ENCODE measurements at regions not wholly inside any gene's neighbourhood (a gene's known extent, or its start where the extent isn't known, plus 50 kb on each side); places are given as distances from the start of the nearest gene placed in this dataset.

DNA sequence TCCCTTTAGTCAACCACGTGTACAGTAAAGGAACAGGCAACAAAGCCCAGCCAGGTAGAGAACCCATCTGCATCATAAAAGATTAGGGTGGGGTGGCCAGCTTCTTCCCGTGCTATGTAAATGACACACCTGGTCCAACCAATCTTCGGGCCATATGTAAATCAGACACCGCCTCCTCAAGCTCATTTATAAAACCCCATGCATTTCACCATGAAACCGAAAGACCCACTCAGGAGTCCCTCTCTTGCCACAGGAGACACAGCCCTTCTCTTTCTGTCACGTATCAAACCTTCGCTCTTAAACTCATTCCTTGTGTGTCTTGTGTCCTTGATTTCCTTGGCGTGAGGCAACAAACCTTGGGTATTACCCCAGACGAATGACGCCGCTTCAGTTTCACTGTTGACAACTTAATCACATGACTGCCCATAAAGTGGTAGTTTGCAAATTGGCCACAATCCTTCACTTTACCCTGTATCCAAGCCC is 59.8 kb upstream of the TBPL2 start:
- DNase-seq (ENCODE audit: low spot score in 2 of 2): no peak
- H3K36me3 ChIP-seq: no peaks in the 10 kb centered on the region
- no peaks in the 10 kb centered on the region for H3K27me3 ChIP-seq
- TF ChIP-seq POLR2AphosphoS5 (IDR thresholded peaks at IDR 0.05): no peak
- TF ChIP-seq, protein P1, sequence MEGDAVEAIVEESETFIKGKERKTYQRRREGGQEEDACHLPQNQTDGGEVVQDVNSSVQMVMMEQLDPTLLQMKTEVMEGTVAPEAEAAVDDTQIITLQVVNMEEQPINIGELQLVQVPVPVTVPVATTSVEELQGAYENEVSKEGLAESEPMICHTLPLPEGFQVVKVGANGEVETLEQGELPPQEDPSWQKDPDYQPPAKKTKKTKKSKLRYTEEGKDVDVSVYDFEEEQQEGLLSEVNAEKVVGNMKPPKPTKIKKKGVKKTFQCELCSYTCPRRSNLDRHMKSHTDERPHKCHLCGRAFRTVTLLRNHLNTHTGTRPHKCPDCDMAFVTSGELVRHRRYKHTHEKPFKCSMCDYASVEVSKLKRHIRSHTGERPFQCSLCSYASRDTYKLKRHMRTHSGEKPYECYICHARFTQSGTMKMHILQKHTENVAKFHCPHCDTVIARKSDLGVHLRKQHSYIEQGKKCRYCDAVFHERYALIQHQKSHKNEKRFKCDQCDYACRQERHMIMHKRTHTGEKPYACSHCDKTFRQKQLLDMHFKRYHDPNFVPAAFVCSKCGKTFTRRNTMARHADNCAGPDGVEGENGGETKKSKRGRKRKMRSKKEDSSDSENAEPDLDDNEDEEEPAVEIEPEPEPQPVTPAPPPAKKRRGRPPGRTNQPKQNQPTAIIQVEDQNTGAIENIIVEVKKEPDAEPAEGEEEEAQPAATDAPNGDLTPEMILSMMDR (IDR thresholded peaks at IDR 0.05): no peak
- TF ChIP-seq POLR2A (IDR thresholded peaks at IDR 0.05): no peak
- TF ChIP-seq EP300 (IDR thresholded peaks at IDR 0.05): no peak
- no peak overlapping the region for H3K27ac ChIP-seq
- WGBS: 80% methylated on average over 11 of the region's 11 CpGs
- no peak overlapping the region for H3K4me3 ChIP-seq
- peaks cover 5% of the 10 kb centered on the region for H3K4me1 ChIP-seq
- no peaks in the 10 kb centered on the region for H3K9me3 ChIP-seq

DNA sequence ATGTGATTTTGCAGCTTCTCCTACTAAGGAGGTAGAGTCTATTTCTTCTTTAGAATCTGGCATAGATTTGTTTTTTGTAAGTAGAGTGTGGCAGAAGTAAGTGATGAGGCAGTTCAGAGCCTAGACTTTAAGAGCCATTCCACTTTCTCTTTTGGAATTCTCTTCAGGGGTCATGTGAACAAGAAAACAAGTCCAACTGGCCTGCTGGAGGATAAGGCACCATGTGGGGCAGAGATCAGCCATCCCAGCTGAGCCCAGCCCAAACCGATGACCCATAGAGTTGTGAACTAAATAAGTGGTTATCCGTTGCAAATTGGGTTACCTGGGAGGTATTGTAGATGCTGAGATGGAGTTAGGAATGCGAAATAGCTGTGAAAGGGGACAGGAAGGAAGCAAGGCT is 60.3 kb upstream of the TBPL2 start:
- Histone ChIP-seq H3K9me3 (no peaks in the 10 kb centered on the region), H3K4me3 (no peak overlapping the region), H3K27ac (no peak overlapping the region), H3K36me3 (no peaks in the 10 kb centered on the region), H3K27me3 (no peaks in the 10 kb centered on the region), H3K4me1 (peaks cover 5% of the 10 kb centered on the region)
- DNase-seq (ENCODE audit: low spot score in 2 of 2): no peak
- WGBS: 98% methylated on average over 3 of the region's 3 CpGs
- TF ChIP-seq POLR2A (IDR thresholded peaks at IDR 0.05) (no peak), POLR2AphosphoS5 (IDR thresholded peaks at IDR 0.05) (no peak), EP300 (IDR thresholded peaks at IDR 0.05) (no peak)
- TF ChIP-seq, protein P1 (IDR thresholded peaks at IDR 0.05): no peak

DNA sequence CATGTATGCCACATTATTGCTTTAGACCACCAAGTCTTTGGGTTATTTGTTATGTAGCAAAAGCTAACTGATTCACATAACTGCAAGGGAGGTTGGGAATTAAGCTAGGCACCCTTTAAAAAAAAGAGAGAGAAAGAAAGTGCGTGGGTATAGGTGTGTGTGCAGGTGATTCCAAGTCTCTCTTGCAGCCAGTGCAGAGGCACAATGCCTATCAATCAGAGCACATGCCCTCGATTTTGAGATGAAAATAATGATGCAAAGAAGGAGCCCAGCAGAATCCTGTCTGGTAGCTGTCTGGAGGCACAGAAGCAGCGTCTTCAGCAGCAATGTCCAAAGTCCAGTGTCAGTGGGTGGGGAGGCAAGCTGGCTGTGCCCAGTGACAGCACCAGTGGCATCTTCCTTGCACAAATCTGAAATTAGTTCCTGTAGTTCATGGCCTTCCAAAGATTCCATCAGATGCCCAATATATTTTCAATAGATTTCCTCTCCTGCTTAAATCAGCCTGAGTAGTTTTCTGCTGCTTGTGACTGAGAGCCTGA is 62.4 kb upstream of the TBPL2 start:
- WGBS: 43% methylated on average over 3 of the region's 3 CpGs
- Histone ChIP-seq H3K36me3 (no peaks in the 10 kb centered on the region), H3K27me3 (no peaks in the 10 kb centered on the region), H3K4me1 (peaks cover 5% of the 10 kb centered on the region), H3K27ac (no peak overlapping the region), H3K9me3 (no peaks in the 10 kb centered on the region), H3K4me3 (no peak overlapping the region)
- no peak for TF ChIP-seq POLR2AphosphoS5 (IDR thresholded peaks at IDR 0.05)
- TF ChIP-seq, protein P1 (IDR thresholded peaks at IDR 0.05): no peak
- no peak for TF ChIP-seq EP300 (IDR thresholded peaks at IDR 0.05)
- no peak for TF ChIP-seq POLR2A (IDR thresholded peaks at IDR 0.05)
- DNase-seq (ENCODE audit: low spot score in 2 of 2): no peak

DNA sequence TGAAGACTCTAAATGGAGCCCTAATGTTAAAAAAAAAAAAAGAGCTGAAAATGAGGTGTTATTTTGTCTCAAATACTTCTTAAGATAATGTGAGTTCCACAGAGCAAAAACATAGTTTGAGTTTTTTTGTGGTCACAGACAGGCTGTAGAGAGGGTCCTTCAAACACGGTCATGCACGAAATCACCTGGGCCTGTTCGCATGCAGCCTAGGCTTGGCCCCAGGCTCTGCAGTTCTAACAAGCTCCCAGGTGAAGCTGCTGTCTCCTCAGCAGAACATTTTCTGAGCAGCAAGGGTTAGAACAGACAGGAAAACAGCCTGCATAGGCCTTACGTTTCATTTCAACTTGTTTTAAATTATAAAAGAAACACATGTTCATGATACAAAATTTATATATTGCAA is 65.4 kb upstream of the TBPL2 start:
- Histone ChIP-seq H3K4me1 (peaks cover 5% of the 10 kb centered on the region), H3K36me3 (no peaks in the 10 kb centered on the region), H3K4me3 (no peak overlapping the region), H3K9me3 (no peaks in the 10 kb centered on the region), H3K27ac (no peak overlapping the region), H3K27me3 (no peaks in the 10 kb centered on the region)
- TF ChIP-seq, protein P1 (IDR thresholded peaks at IDR 0.05): no peak
- TF ChIP-seq POLR2AphosphoS5 (IDR thresholded peaks at IDR 0.05) (no peak), POLR2A (IDR thresholded peaks at IDR 0.05) (no peak), EP300 (IDR thresholded peaks at IDR 0.05) (no peak)
- no peak for DNase-seq (ENCODE audit: low spot score in 2 of 2)
- WGBS: 95% methylated on average over 4 of the region's 4 CpGs

DNA sequence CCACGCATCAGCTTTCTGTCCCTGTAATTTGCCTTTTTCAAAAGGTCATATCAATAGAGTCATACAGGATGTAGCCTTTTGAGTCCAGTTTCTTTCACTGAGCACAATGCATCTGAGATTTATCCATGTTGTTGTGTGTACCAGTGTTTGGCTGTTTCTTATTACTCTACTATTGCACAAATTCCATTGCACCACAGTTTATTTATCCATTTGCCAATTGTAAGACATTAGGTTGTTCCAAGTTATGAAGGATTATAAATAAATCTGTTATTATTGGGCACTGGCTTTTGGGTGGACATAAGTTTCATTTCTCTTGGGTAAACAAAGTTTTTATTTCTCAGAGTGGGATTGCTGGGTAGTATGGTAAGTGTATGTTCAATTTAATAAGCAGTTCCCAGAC is 68.3 kb upstream of the TBPL2 start:
- TF ChIP-seq EP300 (IDR thresholded peaks at IDR 0.05) (no peak), POLR2AphosphoS5 (IDR thresholded peaks at IDR 0.05) (no peak), POLR2A (IDR thresholded peaks at IDR 0.05) (no peak)
- TF ChIP-seq, protein P1 (IDR thresholded peaks at IDR 0.05): no peak
- H3K36me3 ChIP-seq: no peaks in the 10 kb centered on the region
- WGBS: 73% methylated on average over 1 of the region's 1 CpG
- H3K4me3 ChIP-seq: no peak overlapping the region
- DNase-seq (ENCODE audit: low spot score in 2 of 2): no peak
- H3K9me3 ChIP-seq: no peaks in the 10 kb centered on the region
- H3K27me3 ChIP-seq: no peaks in the 10 kb centered on the region
- peaks cover 6% of the 10 kb centered on the region for H3K4me1 ChIP-seq
- H3K27ac ChIP-seq: no peak overlapping the region
